ENCODE measurements at regions not wholly inside any gene's neighbourhood (a gene's known extent, or its start where the extent isn't known, plus 50 kb on each side); places are given as distances from the start of the nearest gene placed in this dataset.

- DNase-seq = no peak
Measured at GRCh38 chr2:88283886-88284592, 113.9 kb downstream of the THNSL2 start.

GRCh38 chr2:88281302-88282217, 111.4 kb downstream of the THNSL2 start:
- no peak for DNase-seq

- DNase-seq = no peak
Measured at GRCh38 chr2:88269836-88270235, 99.7 kb downstream of the THNSL2 start.

- DNase-seq = no peak
Measured at GRCh38 chr2:88265352-88266303, 95.5 kb downstream of the THNSL2 start.

- no peak for DNase-seq
Measured at GRCh38 chr2:88263861-88264260, 93.7 kb downstream of the THNSL2 start.

GRCh38 chr2:88261725-88262124, 91.6 kb downstream of the THNSL2 start:
- no peak for DNase-seq

GRCh38 chr2:88258208-88258607, 88.1 kb downstream of the THNSL2 start:
- no peak for DNase-seq

- no peak for DNase-seq
Measured at GRCh38 chr2:88254437-88255091, 84.4 kb downstream of the THNSL2 start.

- no peak for DNase-seq
Measured at GRCh38 chr2:88253997-88254396, 83.9 kb downstream of the THNSL2 start.

GRCh38 chr2:88253375-88253774, 83.2 kb downstream of the THNSL2 start:
- no peak for DNase-seq

GRCh38 chr2:88252646-88253045, 82.5 kb downstream of the THNSL2 start:
- no peak for DNase-seq

GRCh38 chr2:88252111-88252510, 82.0 kb downstream of the THNSL2 start:
- no peak for DNase-seq

GRCh38 chr2:88250404-88250803, 80.3 kb downstream of the THNSL2 start:
- no peak for DNase-seq

GRCh38 chr2:88248280-88248828, 78.2 kb downstream of the THNSL2 start:
- no peak for DNase-seq

GRCh38 chr2:88247531-88247930, 77.4 kb downstream of the THNSL2 start:
- DNase-seq = no peak

GRCh38 chr2:88245109-88245508, 75.0 kb downstream of the THNSL2 start:
- DNase-seq = no peak

- no peak for DNase-seq
Measured at GRCh38 chr2:88239781-88240180, 69.6 kb downstream of the THNSL2 start.

GRCh38 chr2:88236666-88237065, 66.5 kb downstream of the THNSL2 start:
- DNase-seq = peak; percentile 35
